ENCODE measurements at regions not wholly inside any gene's neighbourhood (a gene's known extent, or its start where the extent isn't known, plus 50 kb on each side); places are given as distances from the start of the nearest gene placed in this dataset.

- no peaks in the 10 kb centered on the region for H3K79me2 ChIP-seq
- H3K27me3 ChIP-seq = peaks cover 3% of the 10 kb centered on the region
- TF ChIP-seq EZH2 (IDR thresholded peaks at IDR 0.05; ENCODE audit: borderline replicate concordance) = no peak
- TF ChIP-seq EZH2phosphoT487 (IDR thresholded peaks at IDR 0.05; ENCODE audit: low read depth, severe bottlenecking, unreplicated experiment) = no peak
- TF ChIP-seq CTCF (IDR thresholded peaks at IDR 0.05; ENCODE audit: poor library complexity) = no peak
- DNase-seq (ENCODE audit: low spot score) = no peak
- H2AFZ ChIP-seq = no peak overlapping the region
- H3K9me3 ChIP-seq (ENCODE audit: low read depth) = no peaks in the 10 kb centered on the region
- no peaks in the 10 kb centered on the region for H3K4me1 ChIP-seq (ENCODE audit: insufficient read depth)
- H3K4me2 ChIP-seq = no peak overlapping the region
- H3K27ac ChIP-seq = no peak overlapping the region
- no peaks in the 10 kb centered on the region for H3K9me2 ChIP-seq (replicated peaks; ENCODE audit: insufficient read depth)
- no peak overlapping the region for H3K4me3 ChIP-seq
- H4K20me1 ChIP-seq (ENCODE audit: insufficient read depth, poor library complexity, severe bottlenecking) = no peaks in the 10 kb centered on the region
- H3K36me3 ChIP-seq (replicated peaks; ENCODE audit: insufficient read depth, low read depth) = no peaks in the 10 kb centered on the region
Observed at GRCh38 chr14:94992046-94992445, 165.3 kb downstream of the DICER1 start.

DNA sequence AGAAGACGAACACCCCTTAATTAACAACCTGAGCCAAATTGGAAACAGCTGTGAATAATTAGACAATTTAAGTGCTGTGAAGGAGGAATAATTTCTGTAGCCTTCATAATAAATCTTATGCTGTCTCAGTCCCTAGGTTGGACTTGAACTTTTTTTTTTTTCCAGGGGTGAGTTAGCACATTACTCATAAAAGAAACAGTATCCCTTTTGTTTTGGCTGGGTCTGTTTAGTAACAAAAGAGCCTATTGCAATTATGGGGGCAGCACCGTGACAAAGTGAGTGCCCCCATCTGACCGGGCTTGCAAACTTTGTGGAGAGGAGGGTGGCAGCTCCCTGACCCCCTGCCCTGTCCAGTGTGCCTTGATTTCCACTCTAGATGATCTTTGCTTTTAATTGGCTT, 167.4 kb downstream of the DICER1 start:
- Histone ChIP-seq H3K4me1 (ENCODE audit: insufficient read depth) (no peaks in the 10 kb centered on the region), H3K27ac (no peak overlapping the region), H2AFZ (no peak overlapping the region), H3K27me3 (peaks cover 3% of the 10 kb centered on the region), H3K36me3 (replicated peaks; ENCODE audit: insufficient read depth, low read depth) (no peaks in the 10 kb centered on the region), H3K79me2 (no peaks in the 10 kb centered on the region), H4K20me1 (ENCODE audit: insufficient read depth, poor library complexity, severe bottlenecking) (no peaks in the 10 kb centered on the region), H3K9me2 (replicated peaks; ENCODE audit: insufficient read depth) (no peaks in the 10 kb centered on the region), H3K4me3 (no peak overlapping the region), H3K4me2 (no peak overlapping the region), H3K9me3 (ENCODE audit: low read depth) (no peaks in the 10 kb centered on the region)
- 66% methylated on average over 3 of the region's 3 CpGs for WGBS (ENCODE audit: low lambda C conversion rate, missing lambda C conversion rate)
- TF ChIP-seq CTCF (IDR thresholded peaks at IDR 0.05; ENCODE audit: poor library complexity) (no peak), EZH2phosphoT487 (IDR thresholded peaks at IDR 0.05; ENCODE audit: low read depth, severe bottlenecking, unreplicated experiment) (no peak), EZH2 (IDR thresholded peaks at IDR 0.05; ENCODE audit: borderline replicate concordance) (no peak)
- no peak for DNase-seq (ENCODE audit: low spot score)

- no peak for TF ChIP-seq CTCF (IDR thresholded peaks at IDR 0.05; ENCODE audit: poor library complexity)
- TF ChIP-seq EZH2 (IDR thresholded peaks at IDR 0.05; ENCODE audit: borderline replicate concordance) = no peak
- no peak for TF ChIP-seq EZH2phosphoT487 (IDR thresholded peaks at IDR 0.05; ENCODE audit: low read depth, severe bottlenecking, unreplicated experiment)
- no peak for DNase-seq (ENCODE audit: low spot score)
- H3K79me2 ChIP-seq = no peaks in the 10 kb centered on the region
- H3K4me3 ChIP-seq = no peak overlapping the region
- no peaks in the 10 kb centered on the region for H3K9me2 ChIP-seq (replicated peaks; ENCODE audit: insufficient read depth)
- H2AFZ ChIP-seq = no peak overlapping the region
- no peaks in the 10 kb centered on the region for H4K20me1 ChIP-seq (ENCODE audit: insufficient read depth, poor library complexity, severe bottlenecking)
- H3K4me1 ChIP-seq (ENCODE audit: insufficient read depth) = no peaks in the 10 kb centered on the region
- H3K9me3 ChIP-seq (ENCODE audit: low read depth) = no peaks in the 10 kb centered on the region
- no peak overlapping the region for H3K4me2 ChIP-seq
- WGBS (ENCODE audit: low lambda C conversion rate, missing lambda C conversion rate) = 90% methylated on average over 4 of the region's 4 CpGs
- H3K36me3 ChIP-seq (replicated peaks; ENCODE audit: insufficient read depth, low read depth) = no peaks in the 10 kb centered on the region
- H3K27ac ChIP-seq = no peak overlapping the region
- peaks cover 2% of the 10 kb centered on the region for H3K27me3 ChIP-seq
Observed at GRCh38 chr14:94989417-94989816, 167.9 kb downstream of the DICER1 start.

GRCh38 chr14:94987409-94987808, 169.9 kb downstream of the DICER1 start:
- no peak overlapping the region for H2AFZ ChIP-seq
- no peaks in the 10 kb centered on the region for H3K27me3 ChIP-seq
- TF ChIP-seq EZH2phosphoT487 (IDR thresholded peaks at IDR 0.05; ENCODE audit: low read depth, severe bottlenecking, unreplicated experiment) = no peak
- TF ChIP-seq EZH2 (IDR thresholded peaks at IDR 0.05; ENCODE audit: borderline replicate concordance) = no peak
- TF ChIP-seq CTCF (IDR thresholded peaks at IDR 0.05; ENCODE audit: poor library complexity) = no peak
- 93% methylated on average over 2 of the region's 2 CpGs for WGBS (ENCODE audit: low lambda C conversion rate, missing lambda C conversion rate)
- no peaks in the 10 kb centered on the region for H3K4me1 ChIP-seq (ENCODE audit: insufficient read depth)
- no peaks in the 10 kb centered on the region for H3K9me2 ChIP-seq (replicated peaks; ENCODE audit: insufficient read depth)
- H3K4me2 ChIP-seq = no peak overlapping the region
- H4K20me1 ChIP-seq (ENCODE audit: insufficient read depth, poor library complexity, severe bottlenecking) = no peaks in the 10 kb centered on the region
- H3K36me3 ChIP-seq (replicated peaks; ENCODE audit: insufficient read depth, low read depth) = no peaks in the 10 kb centered on the region
- DNase-seq (ENCODE audit: low spot score) = no peak
- H3K27ac ChIP-seq = no peak overlapping the region
- H3K9me3 ChIP-seq (ENCODE audit: low read depth) = no peaks in the 10 kb centered on the region
- H3K4me3 ChIP-seq = no peak overlapping the region
- no peaks in the 10 kb centered on the region for H3K79me2 ChIP-seq
